ENCODE measurements at regions not wholly inside any gene's neighbourhood (a gene's known extent, or its start where the extent isn't known, plus 50 kb on each side); places are given as distances from the start of the nearest gene placed in this dataset.

DNA sequence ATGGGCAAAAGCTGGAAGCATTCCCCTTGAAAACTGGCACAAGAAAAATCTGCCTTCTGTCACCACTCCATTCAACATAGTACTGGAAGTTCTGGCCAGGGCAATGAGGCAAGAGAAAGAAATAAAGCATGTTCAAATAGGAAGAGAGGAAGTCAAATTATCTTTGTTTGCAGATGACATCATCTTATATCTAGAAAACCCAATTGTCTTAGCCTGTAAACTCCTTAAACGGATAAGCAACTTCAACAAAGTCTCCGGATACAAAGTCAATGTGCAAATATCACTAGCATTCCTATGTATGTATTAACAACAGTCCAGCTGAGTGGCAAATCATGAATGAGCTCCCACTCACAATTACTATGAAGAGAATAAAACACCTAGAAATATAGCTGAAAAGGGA lies 1579.3 kb downstream of the SUCLG1 start:
- in situ Hi-C loops (cut with HindIII; ENCODE audit: low pct_unique_long_range_greater_than_20kb, low sequenced_read_pairs) (no loop called here), intact Hi-C loops (cut with micrococcal nuclease; ENCODE audit: unreplicated experiment) (no loop called here)
- Histone ChIP-seq H3K4me1 (ENCODE audit: control insufficient read depth, insufficient read depth, low read length) (no peaks in the 10 kb centered on the region), H3K36me3 (ENCODE audit: control insufficient read depth, insufficient read depth, low read length) (no peaks in the 10 kb centered on the region), H3K9me3 (ENCODE audit: control insufficient read depth, insufficient read depth, low read depth, low read length) (no peaks in the 10 kb centered on the region), H3K4me3 (ENCODE audit: low read depth in 2 of 2, low read length in 2 of 2) (no peak overlapping the region), H3K27me3 (ENCODE audit: control insufficient read depth, insufficient read depth, low read length) (no peaks in the 10 kb centered on the region), H3K27ac (ENCODE audit: low read length) (no peak overlapping the region)
- ATAC-seq (no peak), DNase-seq (ENCODE audit: low read depth, low spot score) (no peak)
- ChIA-PET CTCF (no interaction called here), POLR2A (no interaction called here)
- TF ChIP-seq POLR2AphosphoS5 (IDR thresholded peaks at IDR 0.05; ENCODE audit: low read depth, low read length) (no peak), SIN3A (IDR thresholded peaks at IDR 0.05; ENCODE audit: borderline replicate concordance, insufficient read depth, low read depth, low read length) (no peak)
- TF ChIP-seq, protein P1, sequence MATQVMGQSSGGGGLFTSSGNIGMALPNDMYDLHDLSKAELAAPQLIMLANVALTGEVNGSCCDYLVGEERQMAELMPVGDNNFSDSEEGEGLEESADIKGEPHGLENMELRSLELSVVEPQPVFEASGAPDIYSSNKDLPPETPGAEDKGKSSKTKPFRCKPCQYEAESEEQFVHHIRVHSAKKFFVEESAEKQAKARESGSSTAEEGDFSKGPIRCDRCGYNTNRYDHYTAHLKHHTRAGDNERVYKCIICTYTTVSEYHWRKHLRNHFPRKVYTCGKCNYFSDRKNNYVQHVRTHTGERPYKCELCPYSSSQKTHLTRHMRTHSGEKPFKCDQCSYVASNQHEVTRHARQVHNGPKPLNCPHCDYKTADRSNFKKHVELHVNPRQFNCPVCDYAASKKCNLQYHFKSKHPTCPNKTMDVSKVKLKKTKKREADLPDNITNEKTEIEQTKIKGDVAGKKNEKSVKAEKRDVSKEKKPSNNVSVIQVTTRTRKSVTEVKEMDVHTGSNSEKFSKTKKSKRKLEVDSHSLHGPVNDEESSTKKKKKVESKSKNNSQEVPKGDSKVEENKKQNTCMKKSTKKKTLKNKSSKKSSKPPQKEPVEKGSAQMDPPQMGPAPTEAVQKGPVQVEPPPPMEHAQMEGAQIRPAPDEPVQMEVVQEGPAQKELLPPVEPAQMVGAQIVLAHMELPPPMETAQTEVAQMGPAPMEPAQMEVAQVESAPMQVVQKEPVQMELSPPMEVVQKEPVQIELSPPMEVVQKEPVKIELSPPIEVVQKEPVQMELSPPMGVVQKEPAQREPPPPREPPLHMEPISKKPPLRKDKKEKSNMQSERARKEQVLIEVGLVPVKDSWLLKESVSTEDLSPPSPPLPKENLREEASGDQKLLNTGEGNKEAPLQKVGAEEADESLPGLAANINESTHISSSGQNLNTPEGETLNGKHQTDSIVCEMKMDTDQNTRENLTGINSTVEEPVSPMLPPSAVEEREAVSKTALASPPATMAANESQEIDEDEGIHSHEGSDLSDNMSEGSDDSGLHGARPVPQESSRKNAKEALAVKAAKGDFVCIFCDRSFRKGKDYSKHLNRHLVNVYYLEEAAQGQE (IDR thresholded peaks at IDR 0.05; ENCODE audit: insufficient read depth in 1 of 2, low read depth in 2 of 2, low read length in 1 of 2), result no peak
- no TSS peak for BruUV-seq (replicated peaks)

DNA sequence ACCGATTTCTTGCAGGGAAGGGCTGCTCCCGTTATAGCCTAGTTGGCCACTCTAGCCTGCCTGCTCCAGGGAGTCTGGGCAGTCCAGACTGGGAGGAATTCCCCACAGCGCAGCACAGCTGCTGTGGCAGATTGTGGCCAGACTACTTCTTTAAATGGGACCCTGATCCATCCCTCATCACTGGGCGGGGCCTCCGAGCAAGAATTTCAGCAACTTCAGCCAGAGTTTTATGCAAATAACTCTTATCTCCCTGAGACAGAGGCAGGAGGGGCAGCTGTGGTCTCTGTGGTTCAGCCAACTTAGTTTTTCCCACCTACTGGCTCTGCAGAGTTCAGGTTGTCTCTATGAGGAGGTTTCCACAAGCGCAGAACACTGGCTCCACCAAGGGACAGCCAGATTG lies 1583.2 kb downstream of the SUCLG1 start:
- in situ Hi-C loops (cut with HindIII; ENCODE audit: low pct_unique_long_range_greater_than_20kb, low sequenced_read_pairs), result no loop called here
- Histone ChIP-seq H3K4me3 (ENCODE audit: low read depth in 2 of 2, low read length in 2 of 2) (no peak overlapping the region), H3K27ac (ENCODE audit: low read length) (no peak overlapping the region), H3K27me3 (ENCODE audit: control insufficient read depth, insufficient read depth, low read length) (no peaks in the 10 kb centered on the region), H3K36me3 (ENCODE audit: control insufficient read depth, insufficient read depth, low read length) (no peaks in the 10 kb centered on the region), H3K4me1 (ENCODE audit: control insufficient read depth, insufficient read depth, low read length) (no peaks in the 10 kb centered on the region), H3K9me3 (ENCODE audit: control insufficient read depth, insufficient read depth, low read depth, low read length) (no peaks in the 10 kb centered on the region)
- BruUV-seq (replicated peaks), result no TSS peak
- ATAC-seq (no peak), DNase-seq (ENCODE audit: low read depth, low spot score) (no peak)
- TF ChIP-seq POLR2AphosphoS5 (IDR thresholded peaks at IDR 0.05; ENCODE audit: low read depth, low read length) (no peak), SIN3A (IDR thresholded peaks at IDR 0.05; ENCODE audit: borderline replicate concordance, insufficient read depth, low read depth, low read length) (no peak), TCF7L2 (IDR thresholded peaks at IDR 0.05; ENCODE audit: low read depth, low read length) (no peak)
- TF ChIP-seq, protein P1 (IDR thresholded peaks at IDR 0.05; ENCODE audit: insufficient read depth in 1 of 2, low read depth in 2 of 2, low read length in 1 of 2), result no peak
- TF ChIP-seq, protein P2, sequence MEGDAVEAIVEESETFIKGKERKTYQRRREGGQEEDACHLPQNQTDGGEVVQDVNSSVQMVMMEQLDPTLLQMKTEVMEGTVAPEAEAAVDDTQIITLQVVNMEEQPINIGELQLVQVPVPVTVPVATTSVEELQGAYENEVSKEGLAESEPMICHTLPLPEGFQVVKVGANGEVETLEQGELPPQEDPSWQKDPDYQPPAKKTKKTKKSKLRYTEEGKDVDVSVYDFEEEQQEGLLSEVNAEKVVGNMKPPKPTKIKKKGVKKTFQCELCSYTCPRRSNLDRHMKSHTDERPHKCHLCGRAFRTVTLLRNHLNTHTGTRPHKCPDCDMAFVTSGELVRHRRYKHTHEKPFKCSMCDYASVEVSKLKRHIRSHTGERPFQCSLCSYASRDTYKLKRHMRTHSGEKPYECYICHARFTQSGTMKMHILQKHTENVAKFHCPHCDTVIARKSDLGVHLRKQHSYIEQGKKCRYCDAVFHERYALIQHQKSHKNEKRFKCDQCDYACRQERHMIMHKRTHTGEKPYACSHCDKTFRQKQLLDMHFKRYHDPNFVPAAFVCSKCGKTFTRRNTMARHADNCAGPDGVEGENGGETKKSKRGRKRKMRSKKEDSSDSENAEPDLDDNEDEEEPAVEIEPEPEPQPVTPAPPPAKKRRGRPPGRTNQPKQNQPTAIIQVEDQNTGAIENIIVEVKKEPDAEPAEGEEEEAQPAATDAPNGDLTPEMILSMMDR (IDR thresholded peaks at IDR 0.05), result no peak
- intact Hi-C loops (cut with micrococcal nuclease; ENCODE audit: unreplicated experiment), result no loop called here
- ChIA-PET CTCF (no interaction called here), POLR2A (no interaction called here)

Measured in Panc1 (cell line).